GM12878 (cell line): ENCODE measurements at regions not wholly inside any gene's neighbourhood (a gene's known extent, or its start where the extent isn't known, plus 50 kb on each side); places are given as distances from the start of the nearest gene placed in this dataset.

Source experiments
- ATAC-seq: fragments of 200-7000 bp; cut with Tn5 transposase; 3 replicates; pipeline ENCODE4 v1.9.1; 2020; ENCODE audit warnings: mild to moderate bottlenecking, moderate library complexity
- BruUV-seq: library from RNA; stranded (reverse); fragments of 400-500 nt; replicated peaks from 2 replicates; lab custom pipeline; 2021; lab: Mats Ljungman, UMichigan
- CTCF ChIA-PET: fragments of 300-600 bp; sonication (Branson Sonifier 250); formaldehyde crosslinking; extraction: SDS; loops from one replicate; lab custom pipeline; 2021; ENCODE audit warnings: inconsistent platforms; lab: Yijun Ruan, JAX
- POLR2A ChIA-PET: fragments of 350-600 bp; formaldehyde crosslinking; extraction: SDS; loops from one replicate; lab custom pipeline; 2021; ENCODE audit warnings: inconsistent platforms; lab: Charles Lee
- RAD21 ChIA-PET: fragments of 300-600 bp; sonication (Branson Sonifier 250); formaldehyde crosslinking; loops from one replicate; lab custom pipeline; 2023; ENCODE audit warnings: antibody characterized with exemption; ENCODE audit not compliant: unreplicated experiment; lab: Charles Lee
- SMC1A ChIA-PET: fragments of 300-600 bp; sonication (Branson Sonifier 250); formaldehyde crosslinking; loops from one replicate; lab custom pipeline; 2023; ENCODE audit not compliant: unreplicated experiment, uncharacterized antibody; lab: Charles Lee
- DNase-seq: peaks from one replicate; pipeline ENCODE4 v3.0.0-alpha.2; 2011; ENCODE audit warnings: low read depth, low spot score
- FAIRE-seq: peaks from 3 replicates; lab custom pipeline; 2011; peaks lifted over from hg19 to GRCh38; lab: Jason Lieb, UNC
- H2AFZ ChIP-seq: 2 replicates; pipeline ENCODE4 v1.6.0; 2011; ENCODE audit warnings: low read depth, low read length, control low read depth; ENCODE audit not compliant: control insufficient read depth
- H3K27ac ChIP-seq: 2 replicates; pipeline ENCODE4 v1.5.1; 2011; ENCODE audit warnings: control low read depth; ENCODE audit not compliant: control insufficient read depth, insufficient read depth
- H3K27me3 ChIP-seq, 2 experiments: replicated peaks in 1 of 2; 2 replicates each; pipeline versions ENCODE4 v1.6.0 to v1.6.1; 2011; ENCODE audit warnings: low read length in 1 of 2; ENCODE audit not compliant: control insufficient read depth in 2 of 2, insufficient read depth in 2 of 2
- H3K36me3 ChIP-seq, 2 experiments: 2 replicates each; pipeline ENCODE4 v1.5.1; 2011; ENCODE audit warnings: low read length in 1 of 2; ENCODE audit not compliant: control insufficient read depth in 2 of 2, insufficient read depth in 2 of 2
- H3K4me1 ChIP-seq: 2 replicates; pipeline ENCODE4 v1.6.1; 2011; ENCODE audit warnings: mild to moderate bottlenecking, low read length, moderate library complexity, mixed read lengths; ENCODE audit not compliant: control insufficient read depth, insufficient read depth
- H3K4me2 ChIP-seq: 2 replicates; pipeline ENCODE4 v1.6.0; 2011; ENCODE audit warnings: control low read depth; ENCODE audit not compliant: control insufficient read depth, insufficient read depth
- H3K4me3 ChIP-seq: fragments of 200-600 bp; sonication (generic); 2 replicates; pipeline ENCODE4 v1.5.1; 2016
- H3K79me2 ChIP-seq: 2 replicates; pipeline ENCODE4 v1.6.0; 2011; ENCODE audit warnings: low read length; ENCODE audit not compliant: control insufficient read depth, insufficient read depth
- H3K9ac ChIP-seq: 2 replicates; pipeline ENCODE4 v1.8.0; 2011; ENCODE audit warnings: low read length, control low read depth, mixed read lengths; ENCODE audit not compliant: control insufficient read depth, insufficient read depth
- H3K9me3 ChIP-seq: replicated peaks from 3 replicates; pipeline ENCODE4 v1.5.1; 2011; ENCODE audit warnings: mild to moderate bottlenecking, low read length; ENCODE audit not compliant: control insufficient read depth, insufficient read depth
- H4K20me1 ChIP-seq: 2 replicates; pipeline ENCODE4 v1.6.0; 2011; ENCODE audit not compliant: control insufficient read depth, insufficient read depth
- CBX5 ChIP-seq: sonication (generic); IDR thresholded peaks from 2 replicates; pipeline ENCODE4 v1.6.1; 2016; ENCODE audit warnings: low read depth, moderate library complexity, mild to moderate bottlenecking, inconsistent platforms
- KLF5 ChIP-seq: fragments of 450-650 bp; IDR thresholded peaks from 2 replicates; pipeline ENCODE4 v1.6.1; 2014; ENCODE audit warnings: mild to moderate bottlenecking; ENCODE audit not compliant: partially characterized antibody
- ZNF217 ChIP-seq: fragments of 450-650 bp; IDR thresholded peaks from 2 replicates; pipeline ENCODE4 v1.6.1; 2017; ENCODE audit warnings: antibody characterized with exemption, mild to moderate bottlenecking
- WGBS: methylation state at CpG from one replicate; pipeline ENCODE4 v1.1.6; 2016; ENCODE audit warnings: low lambda C conversion rate; ENCODE audit not compliant: insufficient replicate concordance, insufficient coverage; ENCODE audit errors: missing lambda C conversion rate; 5-methylcytosine and 5-hydroxymethylcytosine counted together
- in situ Hi-C: fragments of 300-500 bp; cut with MboI; formaldehyde crosslinking; loops from 9 replicates; pipeline ENCODE4 v1.14.3; 2018; ENCODE audit warnings: mixed read lengths
- intact Hi-C: fragments of 100-400 bp; cut with micrococcal nuclease; formaldehyde crosslinking; loops from one replicate; pipeline ENCODE4 v1.14.2; 2022; ENCODE audit not compliant: unreplicated experiment
- TF ChIP-seq, protein P1 (sequence below): fragments of 450-650 bp; IDR thresholded peaks from 2 replicates; pipeline ENCODE4 v1.6.1; 2017; ENCODE audit warnings: mild to moderate bottlenecking, low read depth, inconsistent platforms; ENCODE audit not compliant: poor library complexity, severe bottlenecking
- TF ChIP-seq, protein P2 (sequence below): fragments of 450-650 bp; IDR thresholded peaks from 2 replicates; pipeline ENCODE4 v1.6.1; 2017; ENCODE audit warnings: low read depth, mild to moderate bottlenecking, moderate library complexity

DNA sequence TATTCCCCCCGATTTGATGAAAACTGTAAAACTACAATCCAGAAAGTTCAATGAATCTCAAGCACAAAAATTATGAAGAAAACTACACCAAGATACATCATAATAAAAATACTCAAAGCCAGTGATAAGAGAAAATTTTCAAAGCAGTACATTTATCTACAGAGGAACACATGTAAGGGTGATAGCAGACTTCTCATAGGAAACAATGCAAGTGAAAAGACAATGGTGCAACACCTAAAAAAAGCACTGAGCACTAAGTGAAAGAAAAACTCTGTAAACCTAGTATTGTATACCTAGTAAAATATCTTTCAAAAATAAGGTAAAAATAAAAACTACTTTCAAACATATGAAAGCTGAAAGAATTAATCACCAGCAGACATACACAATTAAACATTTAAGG is 76.1 kb upstream of the IRF2BP2 start:
- CTCF ChIA-PET, result no interaction called here
- no peak overlapping the region for H3K4me2 ChIP-seq
- H3K9ac ChIP-seq, result no peak overlapping the region
- BruUV-seq, result no TSS peak
- H3K4me1 ChIP-seq, result no peaks in the 10 kb centered on the region
- no peak overlapping the region for H3K4me3 ChIP-seq
- no peaks in the 10 kb centered on the region for H3K27me3 ChIP-seq
- no peaks in the 10 kb centered on the region for H4K20me1 ChIP-seq
- FAIRE-seq (no peak), DNase-seq (no peak), ATAC-seq (0 out of 3 replicates have a peak, but pooled peaks have one; percentile 31)
- no peak overlapping the region for H2AFZ ChIP-seq
- peak; percentile 64 for TF ChIP-seq KLF5
- no peak for TF ChIP-seq ZNF217
- peak; percentile 99 for TF ChIP-seq CBX5
- TF ChIP-seq, protein P1, sequence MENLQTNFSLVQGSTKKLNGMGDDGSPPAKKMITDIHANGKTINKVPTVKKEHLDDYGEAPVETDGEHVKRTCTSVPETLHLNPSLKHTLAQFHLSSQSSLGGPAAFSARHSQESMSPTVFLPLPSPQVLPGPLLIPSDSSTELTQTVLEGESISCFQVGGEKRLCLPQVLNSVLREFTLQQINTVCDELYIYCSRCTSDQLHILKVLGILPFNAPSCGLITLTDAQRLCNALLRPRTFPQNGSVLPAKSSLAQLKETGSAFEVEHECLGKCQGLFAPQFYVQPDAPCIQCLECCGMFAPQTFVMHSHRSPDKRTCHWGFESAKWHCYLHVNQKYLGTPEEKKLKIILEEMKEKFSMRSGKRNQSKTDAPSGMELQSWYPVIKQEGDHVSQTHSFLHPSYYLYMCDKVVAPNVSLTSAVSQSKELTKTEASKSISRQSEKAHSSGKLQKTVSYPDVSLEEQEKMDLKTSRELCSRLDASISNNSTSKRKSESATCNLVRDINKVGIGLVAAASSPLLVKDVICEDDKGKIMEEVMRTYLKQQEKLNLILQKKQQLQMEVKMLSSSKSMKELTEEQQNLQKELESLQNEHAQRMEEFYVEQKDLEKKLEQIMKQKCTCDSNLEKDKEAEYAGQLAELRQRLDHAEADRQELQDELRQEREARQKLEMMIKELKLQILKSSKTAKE, result peak; percentile 49
- TF ChIP-seq, protein P2, sequence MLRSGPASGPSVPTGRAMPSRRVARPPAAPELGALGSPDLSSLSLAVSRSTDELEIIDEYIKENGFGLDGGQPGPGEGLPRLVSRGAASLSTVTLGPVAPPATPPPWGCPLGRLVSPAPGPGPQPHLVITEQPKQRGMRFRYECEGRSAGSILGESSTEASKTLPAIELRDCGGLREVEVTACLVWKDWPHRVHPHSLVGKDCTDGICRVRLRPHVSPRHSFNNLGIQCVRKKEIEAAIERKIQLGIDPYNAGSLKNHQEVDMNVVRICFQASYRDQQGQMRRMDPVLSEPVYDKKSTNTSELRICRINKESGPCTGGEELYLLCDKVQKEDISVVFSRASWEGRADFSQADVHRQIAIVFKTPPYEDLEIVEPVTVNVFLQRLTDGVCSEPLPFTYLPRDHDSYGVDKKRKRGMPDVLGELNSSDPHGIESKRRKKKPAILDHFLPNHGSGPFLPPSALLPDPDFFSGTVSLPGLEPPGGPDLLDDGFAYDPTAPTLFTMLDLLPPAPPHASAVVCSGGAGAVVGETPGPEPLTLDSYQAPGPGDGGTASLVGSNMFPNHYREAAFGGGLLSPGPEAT, result 0 out of 2 replicates have a peak, but pooled peaks have one; percentile 56
- SMC1A ChIA-PET, result no interaction called here
- 100% methylated on average over 1 of the region's 1 CpG for WGBS
- no peak overlapping the region for H3K27ac ChIP-seq
- intact Hi-C loops, result no loop called here
- H3K79me2 ChIP-seq, result no peaks in the 10 kb centered on the region
- RAD21 ChIA-PET, result no interaction called here
- POLR2A ChIA-PET, result no interaction called here
- H3K36me3 ChIP-seq, result no peaks in the 10 kb centered on the region
- peaks cover 4% of the 10 kb centered on the region; the same call in 2 of the 3 replicates for H3K9me3 ChIP-seq
- in situ Hi-C loops, result no loop called here
